Lower lobe of right lung (tissue), 2 donors: ENCODE measurements at regions not wholly inside any gene's neighbourhood (a gene's known extent, or its start where the extent isn't known, plus 50 kb on each side); places are given as distances from the start of the nearest gene placed in this dataset.

ENCODE experiments used
- ATAC-seq, 2 donors: fragments of 200-7000 bp; cut with Tn5 transposase; one replicate each; pipeline ENCODE4 v1.9.1; 2020 to 2022; ENCODE audit warnings: mild to moderate bottlenecking in 2 of 2, moderate library complexity in 2 of 2
- DNase-seq: peaks from one replicate; pipeline ENCODE4 v3.0.0-alpha.2; 2020
- H3K27ac ChIP-seq: fragments of 200-600 bp; one replicate; pipeline ENCODE4 v1.8.0; 2022
- H3K27me3 ChIP-seq: fragments of 200-600 bp; one replicate; pipeline ENCODE4 v1.8.0; 2022; ENCODE audit warnings: low read depth
- H3K36me3 ChIP-seq: fragments of 200-600 bp; one replicate; pipeline ENCODE4 v1.8.0; 2022; ENCODE audit warnings: mild to moderate bottlenecking
- H3K4me1 ChIP-seq: fragments of 200-600 bp; one replicate; pipeline ENCODE4 v1.8.0; 2022
- H3K4me3 ChIP-seq: fragments of 200-600 bp; one replicate; pipeline ENCODE4 v1.8.0; 2022; ENCODE audit warnings: mild to moderate bottlenecking
- H3K9me3 ChIP-seq: fragments of 200-600 bp; one replicate; pipeline ENCODE4 v1.8.0; 2022
- intact Hi-C: fragments of 100-400 bp; cut with DNase I; formaldehyde crosslinking; loops from one replicate; pipeline ENCODE4 v1.11.0; 2022
- TF ChIP-seq, protein P1 (sequence below): fragments of 200-600 bp; IDR thresholded peaks from one replicate; pipeline ENCODE4 v1.8.0; 2022; ENCODE audit warnings: antibody characterized with exemption, mild to moderate bottlenecking
- donor health status: DM: no; HTN: yes; CAD: no; lungs with severe emphysema.

DNA sequence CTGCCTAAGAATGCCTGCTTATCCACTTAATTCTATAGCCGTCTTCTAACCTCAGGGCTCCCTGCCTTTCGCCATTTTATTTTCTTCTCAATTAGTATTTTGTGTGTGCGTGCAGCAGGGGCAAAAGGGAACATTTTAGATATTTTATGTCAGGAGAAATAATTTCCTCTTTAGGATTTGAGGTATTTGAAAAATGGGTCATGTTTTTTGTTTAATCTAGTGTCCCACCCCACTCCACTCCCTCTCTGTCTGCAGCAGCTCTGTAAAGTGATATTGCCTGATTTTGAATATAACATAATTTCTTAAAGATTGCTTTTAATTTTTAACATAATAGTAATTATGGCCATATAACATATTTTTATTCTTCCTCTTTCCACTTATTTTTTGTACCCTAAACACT, 593.2 kb upstream of the DPPA4 start:
- intact Hi-C loops = no loop called here
- ATAC-seq (no peak), DNase-seq (no peak)
- no peak overlapping the region for H3K4me3 ChIP-seq
- no peaks in the 10 kb centered on the region for H3K27me3 ChIP-seq
- no peak overlapping the region for H3K27ac ChIP-seq
- no peaks in the 10 kb centered on the region for H3K9me3 ChIP-seq
- TF ChIP-seq, protein P1, sequence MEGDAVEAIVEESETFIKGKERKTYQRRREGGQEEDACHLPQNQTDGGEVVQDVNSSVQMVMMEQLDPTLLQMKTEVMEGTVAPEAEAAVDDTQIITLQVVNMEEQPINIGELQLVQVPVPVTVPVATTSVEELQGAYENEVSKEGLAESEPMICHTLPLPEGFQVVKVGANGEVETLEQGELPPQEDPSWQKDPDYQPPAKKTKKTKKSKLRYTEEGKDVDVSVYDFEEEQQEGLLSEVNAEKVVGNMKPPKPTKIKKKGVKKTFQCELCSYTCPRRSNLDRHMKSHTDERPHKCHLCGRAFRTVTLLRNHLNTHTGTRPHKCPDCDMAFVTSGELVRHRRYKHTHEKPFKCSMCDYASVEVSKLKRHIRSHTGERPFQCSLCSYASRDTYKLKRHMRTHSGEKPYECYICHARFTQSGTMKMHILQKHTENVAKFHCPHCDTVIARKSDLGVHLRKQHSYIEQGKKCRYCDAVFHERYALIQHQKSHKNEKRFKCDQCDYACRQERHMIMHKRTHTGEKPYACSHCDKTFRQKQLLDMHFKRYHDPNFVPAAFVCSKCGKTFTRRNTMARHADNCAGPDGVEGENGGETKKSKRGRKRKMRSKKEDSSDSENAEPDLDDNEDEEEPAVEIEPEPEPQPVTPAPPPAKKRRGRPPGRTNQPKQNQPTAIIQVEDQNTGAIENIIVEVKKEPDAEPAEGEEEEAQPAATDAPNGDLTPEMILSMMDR = no peak
- no peaks in the 10 kb centered on the region for H3K36me3 ChIP-seq
- no peaks in the 10 kb centered on the region for H3K4me1 ChIP-seq

DNA sequence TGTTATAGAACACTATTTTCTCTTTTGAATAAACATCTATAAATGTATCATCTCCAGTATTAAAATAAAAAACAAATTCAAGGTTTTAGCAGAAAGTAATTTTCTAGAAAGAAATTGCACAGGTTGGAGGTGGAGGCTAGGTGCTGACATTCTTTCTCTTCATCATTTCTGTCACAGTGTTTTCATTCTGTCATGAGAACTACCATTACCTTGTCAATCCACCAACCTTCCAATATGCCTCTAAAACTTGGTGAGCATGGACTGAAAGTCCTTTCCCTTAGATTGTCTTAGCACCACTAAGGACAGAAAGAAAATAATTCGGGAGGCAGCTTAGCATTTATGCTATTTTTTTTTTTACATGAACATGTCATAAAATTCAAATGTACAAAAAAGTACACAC, 596.2 kb upstream of the DPPA4 start:
- TF ChIP-seq, protein P1 = no peak
- no peaks in the 10 kb centered on the region for H3K36me3 ChIP-seq
- ATAC-seq (no peak), DNase-seq (no peak)
- no peak overlapping the region for H3K27ac ChIP-seq
- no peak overlapping the region for H3K4me3 ChIP-seq
- no peaks in the 10 kb centered on the region for H3K4me1 ChIP-seq
- no peaks in the 10 kb centered on the region for H3K9me3 ChIP-seq
- intact Hi-C loops = no loop called here
- no peaks in the 10 kb centered on the region for H3K27me3 ChIP-seq

DNA sequence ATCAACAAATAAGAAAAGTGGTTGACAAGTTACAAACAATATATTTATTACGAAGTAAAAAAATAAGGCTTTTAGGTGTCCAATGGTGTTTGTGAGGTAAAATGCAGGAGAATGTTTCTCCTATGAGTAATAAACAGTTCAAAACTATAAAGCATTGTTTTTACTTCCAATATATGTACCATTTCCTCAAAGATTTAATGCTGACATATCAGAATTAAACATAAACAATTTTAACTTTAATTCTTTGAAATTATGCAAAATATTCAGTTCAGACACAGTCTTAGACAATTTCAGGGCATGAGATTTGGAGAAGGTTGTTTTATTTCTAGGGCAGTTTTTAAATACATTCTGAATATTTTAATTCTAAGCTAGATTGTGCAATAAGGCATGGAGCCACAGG, 602.5 kb upstream of the DPPA4 start:
- no peak for DNase-seq
- Histone ChIP-seq H3K9me3 (no peaks in the 10 kb centered on the region), H3K27me3 (no peaks in the 10 kb centered on the region), H3K27ac (no peak overlapping the region), H3K36me3 (no peaks in the 10 kb centered on the region), H3K4me1 (no peaks in the 10 kb centered on the region), H3K4me3 (no peak overlapping the region)
- intact Hi-C loops = no loop called here
- no peak for ATAC-seq
- TF ChIP-seq, protein P1 = no peak

DNA sequence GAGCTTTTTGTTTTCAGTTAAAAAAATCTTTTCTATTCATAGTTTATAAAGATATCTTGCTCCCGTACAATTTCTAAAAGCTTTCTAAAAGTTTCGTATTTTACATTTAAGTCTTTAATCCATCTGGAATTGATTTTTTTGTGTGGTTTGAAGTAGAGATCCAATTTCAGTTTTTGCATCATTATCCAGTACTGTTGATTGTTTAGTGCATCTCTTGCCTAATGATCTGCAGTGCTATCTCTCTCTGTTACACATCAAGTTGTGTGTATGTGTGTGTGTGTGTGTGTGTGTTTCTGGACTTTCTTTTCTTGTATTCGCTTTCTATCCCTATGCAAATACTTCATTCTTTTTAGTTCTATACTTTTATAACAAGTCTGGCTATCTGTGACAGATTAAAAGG, 605.8 kb upstream of the DPPA4 start:
- Histone ChIP-seq H3K9me3 (no peaks in the 10 kb centered on the region), H3K4me3 (no peak overlapping the region), H3K36me3 (no peaks in the 10 kb centered on the region), H3K27me3 (no peaks in the 10 kb centered on the region), H3K27ac (no peak overlapping the region), H3K4me1 (no peaks in the 10 kb centered on the region)
- intact Hi-C loops = no loop called here
- DNase-seq (no peak), ATAC-seq (no peak)
- TF ChIP-seq, protein P1 = no peak

DNA sequence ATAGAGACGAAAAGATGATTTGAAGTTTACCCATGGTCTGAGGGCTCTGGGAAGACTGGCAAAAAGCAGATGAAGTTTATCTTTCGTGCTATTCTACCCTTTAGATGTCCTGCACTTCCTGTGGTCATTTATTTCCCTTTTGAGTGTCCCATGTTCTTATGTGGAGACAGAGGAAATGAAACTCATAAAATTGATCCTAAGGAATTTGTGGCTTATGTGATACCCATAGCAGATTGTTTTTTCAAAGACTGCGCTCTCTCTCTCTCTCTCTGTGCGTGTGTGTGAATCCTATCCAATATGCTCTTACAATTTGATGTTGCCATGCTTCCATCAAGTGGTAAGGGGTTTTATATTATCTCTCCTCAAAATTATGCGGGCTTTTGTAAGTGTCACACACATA, 607.5 kb upstream of the DPPA4 start:
- no peak overlapping the region for H3K27ac ChIP-seq
- H3K4me3 ChIP-seq = no peak overlapping the region
- ATAC-seq (no peak), DNase-seq (no peak)
- no peaks in the 10 kb centered on the region for H3K9me3 ChIP-seq
- no peaks in the 10 kb centered on the region for H3K4me1 ChIP-seq
- intact Hi-C loops = no loop called here
- TF ChIP-seq, protein P1 = no peak
- no peaks in the 10 kb centered on the region for H3K27me3 ChIP-seq
- no peaks in the 10 kb centered on the region for H3K36me3 ChIP-seq

DNA sequence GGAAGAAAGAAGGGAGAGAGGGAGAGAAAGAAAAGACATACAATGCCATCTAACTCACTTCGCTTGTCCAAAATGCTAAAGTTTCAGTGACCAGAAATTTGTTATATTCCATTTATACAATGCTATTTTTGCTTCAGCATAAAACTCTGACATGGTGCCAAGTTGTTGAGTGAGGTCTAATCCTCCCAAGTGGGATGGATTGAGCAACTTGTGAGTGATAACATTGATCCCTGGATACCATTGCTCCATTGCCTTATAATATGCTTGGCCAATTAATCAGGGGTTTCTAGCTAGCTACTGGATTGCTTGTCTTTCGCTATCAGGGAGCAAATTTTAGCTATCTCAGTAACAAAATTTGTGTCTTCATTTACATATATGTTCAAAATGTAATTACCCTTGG, 615.6 kb upstream of the DPPA4 start:
- H3K4me3 ChIP-seq = no peak overlapping the region
- H3K36me3 ChIP-seq = no peaks in the 10 kb centered on the region
- ATAC-seq = no peak
- H3K27me3 ChIP-seq = no peaks in the 10 kb centered on the region
- intact Hi-C loops = no loop called here
- TF ChIP-seq, protein P1 = no peak
- H3K27ac ChIP-seq = no peak overlapping the region
- no peak for DNase-seq
- no peaks in the 10 kb centered on the region for H3K4me1 ChIP-seq
- H3K9me3 ChIP-seq = no peaks in the 10 kb centered on the region
